Psoas muscle (tissue), 7 donors: ENCODE measurements at regions not wholly inside any gene's neighbourhood (a gene's known extent, or its start where the extent isn't known, plus 50 kb on each side); places are given as distances from the start of the nearest gene placed in this dataset.
"Not testable (repeated sequence)": the region's sequence is repeated elsewhere in the genome, so short reads cannot be mapped to it uniquely, and the experiment has no call there.

Experiments
- ATAC-seq, 4 donors: fragments of 200-7000 bp; cut with Tn5 transposase; one replicate each; pipeline ENCODE4 v1.9.1; 2020; ENCODE audit warnings: moderate library complexity in 3 of 4, mild to moderate bottlenecking in 2 of 4
- DNase-seq, 2 donors: peaks; one replicate each; pipeline ENCODE4 v3.0.0-alpha.2; 2020
- H3K27ac ChIP-seq: fragments of 200-600 bp; one replicate; pipeline ENCODE4 v1.8.0; 2022
- H3K27me3 ChIP-seq, 3 donors: fragments of 200-600 bp in 1 of 3; one replicate each; pipeline versions ENCODE4 v1.6.1 to v1.8.0; 2013 to 2022; ENCODE audit warnings: low read length in 2 of 3, mild to moderate bottlenecking in 2 of 3, moderate library complexity in 1 of 3; ENCODE audit not compliant: insufficient read depth in 3 of 3
- H3K36me3 ChIP-seq, 2 donors: fragments of 200-600 bp in 1 of 2; one replicate each; pipeline versions ENCODE4 v1.6.1 to v1.8.0; 2013 to 2022; ENCODE audit warnings: low read depth in 1 of 2, mild to moderate bottlenecking in 1 of 2, moderate library complexity in 1 of 2; ENCODE audit not compliant: insufficient read depth in 1 of 2
- H3K4me1 ChIP-seq: fragments of 200-600 bp; one replicate; pipeline ENCODE4 v1.8.0; 2022
- H3K4me3 ChIP-seq: fragments of 200-600 bp; one replicate; pipeline ENCODE4 v1.8.0; 2022; ENCODE audit warnings: mild to moderate bottlenecking
- H3K9me3 ChIP-seq: fragments of 200-600 bp; one replicate; pipeline ENCODE4 v1.8.0; 2022
- WGBS, 3 donors: extraction: QIAGEN DNeasy Blood & Tissue Kit; methylation state at CpG; one replicate each; pipeline versions ENCODE4 v1.1.6 to v1.1.7; 2013; 5-methylcytosine and 5-hydroxymethylcytosine counted together
- intact Hi-C, 2 donors: fragments of 100-400 bp; cut with DNase I; formaldehyde crosslinking; loops; one replicate each; pipeline versions ENCODE4 v1.11.0 to v1.14.2; 2022
- TF ChIP-seq, protein P1 (sequence below): fragments of 200-600 bp; IDR thresholded peaks from one replicate; pipeline ENCODE4 v1.8.0; 2022; ENCODE audit warnings: antibody characterized with exemption
- donor health status: healthy with polysubstance abuse.
- donor health status: DM: no; HTN: no; CAD: no; lungs with moderate emphysema.
- donor health status: Bipolar disorder and iron deficiency.
- donor health status: healthy.
- donor health status: DM: yes; HTN: yes; CAD: no.
- donor health status: DM: no; HTN: no; CAD: no.
- donor health status: DM: yes; HTN: yes; CAD: no.

DNA sequence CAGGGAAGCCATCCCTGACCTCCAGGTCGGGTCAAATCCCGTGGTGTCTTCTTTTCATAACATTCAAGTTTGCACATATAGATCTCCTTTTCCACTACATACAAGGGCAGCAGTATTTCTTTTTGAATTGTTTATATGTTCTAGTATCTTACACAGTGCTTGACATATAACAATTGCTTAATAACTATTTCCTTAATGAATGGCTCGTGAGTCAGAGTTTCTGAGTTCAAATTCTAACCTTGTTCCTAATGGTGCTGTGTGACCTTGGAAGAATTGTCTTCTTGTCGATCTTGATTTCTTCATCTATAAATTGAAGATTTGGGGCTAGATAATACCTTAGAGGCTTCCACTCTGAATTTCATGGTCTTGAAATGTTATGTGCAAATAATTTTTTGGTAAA, 57.2 kb upstream of the PELI2 start:
- no peak for ATAC-seq
- intact Hi-C loops: no loop called here
- WGBS, 3 donors: 66 to 71% (median 66%) methylated on average over 4 of the region's 4 CpGs

DNA sequence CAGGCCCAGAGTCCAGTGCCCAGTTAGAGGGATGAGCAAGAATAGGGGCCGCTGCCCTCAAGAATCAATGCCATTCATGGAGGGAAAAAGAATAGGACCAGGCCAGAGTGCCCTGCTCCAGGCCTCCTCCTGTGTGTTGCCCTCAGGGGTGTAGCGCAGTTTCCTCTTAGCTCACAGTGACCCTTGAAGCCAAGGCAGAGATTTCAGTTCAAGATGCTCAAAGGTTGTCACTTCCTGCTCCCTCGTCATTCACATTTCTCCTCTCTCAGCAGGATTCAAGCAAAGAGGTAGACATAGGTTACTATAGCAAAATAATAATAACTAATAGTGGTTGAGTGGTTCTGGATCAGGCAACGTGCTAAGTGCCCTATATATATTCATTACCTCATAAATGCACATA, 55.1 kb upstream of the PELI2 start:
- Histone ChIP-seq H3K27ac (no peak overlapping the region), H3K27me3 (peaks cover 0 to 9% (median 0%) of the 10 kb centered on the region in 3 donors), H3K9me3 (no peaks in the 10 kb centered on the region), H3K4me3 (no peak overlapping the region), H3K4me1 (no peaks in the 10 kb centered on the region), H3K36me3 (no peaks in the 10 kb centered on the region)
- no peak for DNase-seq
- TF ChIP-seq, protein P1, sequence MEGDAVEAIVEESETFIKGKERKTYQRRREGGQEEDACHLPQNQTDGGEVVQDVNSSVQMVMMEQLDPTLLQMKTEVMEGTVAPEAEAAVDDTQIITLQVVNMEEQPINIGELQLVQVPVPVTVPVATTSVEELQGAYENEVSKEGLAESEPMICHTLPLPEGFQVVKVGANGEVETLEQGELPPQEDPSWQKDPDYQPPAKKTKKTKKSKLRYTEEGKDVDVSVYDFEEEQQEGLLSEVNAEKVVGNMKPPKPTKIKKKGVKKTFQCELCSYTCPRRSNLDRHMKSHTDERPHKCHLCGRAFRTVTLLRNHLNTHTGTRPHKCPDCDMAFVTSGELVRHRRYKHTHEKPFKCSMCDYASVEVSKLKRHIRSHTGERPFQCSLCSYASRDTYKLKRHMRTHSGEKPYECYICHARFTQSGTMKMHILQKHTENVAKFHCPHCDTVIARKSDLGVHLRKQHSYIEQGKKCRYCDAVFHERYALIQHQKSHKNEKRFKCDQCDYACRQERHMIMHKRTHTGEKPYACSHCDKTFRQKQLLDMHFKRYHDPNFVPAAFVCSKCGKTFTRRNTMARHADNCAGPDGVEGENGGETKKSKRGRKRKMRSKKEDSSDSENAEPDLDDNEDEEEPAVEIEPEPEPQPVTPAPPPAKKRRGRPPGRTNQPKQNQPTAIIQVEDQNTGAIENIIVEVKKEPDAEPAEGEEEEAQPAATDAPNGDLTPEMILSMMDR: no peak
- ATAC-seq: no peak
- 82 to 83% (median 82%) methylated on average over 4 of the region's 4 CpGs for WGBS, 3 donors
- intact Hi-C loops: no loop called here

More for the DNA sequence above, 57.2 kb upstream of the PELI2 start:
- Histone ChIP-seq H3K4me1 (no peaks in the 10 kb centered on the region), H3K27ac (no peak overlapping the region), H3K27me3 (peaks cover 0 to 9% (median 0%) of the 10 kb centered on the region in 3 donors), H3K9me3 (no peaks in the 10 kb centered on the region), H3K36me3 (no peaks in the 10 kb centered on the region), H3K4me3 (no peak overlapping the region)
- TF ChIP-seq, protein P1: no peak
- DNase-seq: no peak

DNA sequence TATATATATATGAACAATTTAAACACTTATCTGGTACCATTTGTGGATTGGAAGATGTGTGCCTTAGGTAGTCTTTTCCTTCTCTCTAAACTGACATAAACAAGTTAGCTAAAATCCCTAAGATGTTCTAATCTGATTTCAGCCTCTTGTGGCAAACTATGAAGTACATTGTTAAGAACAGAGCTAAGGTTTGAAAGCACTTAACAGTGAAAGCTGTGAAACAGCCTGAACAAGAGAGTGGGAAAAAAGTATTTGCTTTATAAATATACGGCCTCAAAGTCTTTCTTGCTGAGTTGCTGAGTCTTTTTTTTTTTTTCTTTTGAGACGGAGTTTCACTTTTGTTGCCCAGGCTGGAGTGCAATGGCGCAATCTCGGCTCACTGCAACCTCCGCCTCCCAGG, 53.7 kb upstream of the PELI2 start:
- Histone ChIP-seq H3K36me3 (no peaks in the 10 kb centered on the region), H3K27ac (no peak overlapping the region), H3K4me1 (no peaks in the 10 kb centered on the region), H3K4me3 (no peak overlapping the region), H3K27me3 (peaks cover 0 to 9% (median 0%) of the 10 kb centered on the region in 3 donors), H3K9me3 (no peaks in the 10 kb centered on the region)
- intact Hi-C loops: no loop called here
- 89 to 98% (median 89%) methylated on average over 5 of the region's 5 CpGs for WGBS, 3 donors
- TF ChIP-seq, protein P1: no peak
- DNase-seq (no peak), ATAC-seq (no peak)

DNA sequence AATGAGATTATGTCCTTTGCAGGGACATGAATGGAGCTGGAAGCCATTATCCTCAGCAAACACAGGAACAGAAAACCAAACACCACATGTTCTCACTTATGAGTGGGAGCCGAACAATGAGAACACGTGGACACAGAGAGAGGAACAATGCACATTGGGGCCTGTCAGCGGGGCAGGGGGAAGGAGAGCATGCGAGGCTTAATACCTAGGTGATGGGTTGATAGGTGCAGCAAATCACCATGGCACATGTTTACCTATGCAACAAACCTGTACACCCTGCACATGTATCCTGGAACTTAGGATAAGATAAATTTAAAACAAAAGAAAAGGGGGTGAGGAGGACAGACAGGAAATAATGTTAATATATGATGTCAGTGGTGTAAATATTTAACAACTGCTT, 53.0 kb upstream of the PELI2 start:
- H3K4me1 ChIP-seq, H3K4me3 ChIP-seq, DNase-seq, H3K9me3 ChIP-seq, H3K36me3 ChIP-seq, H3K27ac ChIP-seq, intact Hi-C loops, H3K27me3 ChIP-seq, ATAC-seq: not testable (repeated sequence)
- 91 to 97% (median 97%) methylated on average over 4 of the region's 4 CpGs for WGBS, 3 donors

DNA sequence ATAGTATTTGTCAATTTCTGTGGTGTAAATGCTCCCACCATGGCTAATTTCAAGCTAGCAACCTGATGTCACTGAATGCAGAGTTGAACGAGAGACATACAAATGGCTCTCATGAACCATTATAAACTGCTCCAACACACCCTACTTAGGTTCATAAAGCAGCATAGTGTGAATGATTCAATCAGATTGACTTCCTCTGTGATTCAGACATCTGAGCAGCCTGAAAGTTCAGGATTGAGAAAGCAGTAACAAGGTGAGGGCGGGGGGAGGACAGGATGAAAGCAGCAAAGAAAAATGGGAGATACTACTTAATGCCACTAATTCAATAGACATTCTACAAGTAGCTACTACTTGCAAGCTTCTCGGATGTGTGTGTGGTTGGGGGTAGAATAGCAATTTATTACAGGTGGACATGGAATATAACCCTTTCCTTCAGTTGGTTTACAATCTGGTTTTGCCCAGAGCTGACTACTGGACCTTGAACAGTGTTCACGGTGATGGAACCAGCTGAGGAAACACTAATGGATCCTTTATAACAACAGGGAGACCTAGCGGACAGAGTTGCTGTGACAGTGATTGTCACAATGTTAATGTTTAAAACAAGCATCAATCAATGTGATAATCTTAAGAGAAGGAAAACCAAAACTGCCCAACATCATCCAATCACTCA, 52.5 kb upstream of the PELI2 start:
- no peak overlapping the region for H3K27ac ChIP-seq
- DNase-seq: no peak
- H3K4me3 ChIP-seq: no peak overlapping the region
- TF ChIP-seq, protein P1: no peak
- no peaks in the 10 kb centered on the region for H3K4me1 ChIP-seq
- 84 to 91% (median 86%) methylated on average over 5 of the region's 5 CpGs for WGBS, 3 donors
- no peaks in the 10 kb centered on the region for H3K9me3 ChIP-seq
- ATAC-seq: no peak
- no peaks in the 10 kb centered on the region for H3K36me3 ChIP-seq
- intact Hi-C loops: no loop called here
- peaks cover 0 to 6% (median 0%) of the 10 kb centered on the region in 3 donors for H3K27me3 ChIP-seq
